NOMO-1 treated with DMSO at 0.1 percent for 48 hours (cell line): ENCODE measurements at regions not wholly inside any gene's neighbourhood (a gene's known extent, or its start where the extent isn't known, plus 50 kb on each side); places are given as distances from the start of the nearest gene placed in this dataset.
"Not testable (repeated sequence)": the region's sequence is repeated elsewhere in the genome, so short reads cannot be mapped to it uniquely, and the experiment has no call there.

Experiments used
- DNase-seq: peaks from one replicate; lab custom pipeline; 2025; ENCODE audit not compliant: unreplicated experiment; lab: John Stamatoyannopoulos, UW

DNA sequence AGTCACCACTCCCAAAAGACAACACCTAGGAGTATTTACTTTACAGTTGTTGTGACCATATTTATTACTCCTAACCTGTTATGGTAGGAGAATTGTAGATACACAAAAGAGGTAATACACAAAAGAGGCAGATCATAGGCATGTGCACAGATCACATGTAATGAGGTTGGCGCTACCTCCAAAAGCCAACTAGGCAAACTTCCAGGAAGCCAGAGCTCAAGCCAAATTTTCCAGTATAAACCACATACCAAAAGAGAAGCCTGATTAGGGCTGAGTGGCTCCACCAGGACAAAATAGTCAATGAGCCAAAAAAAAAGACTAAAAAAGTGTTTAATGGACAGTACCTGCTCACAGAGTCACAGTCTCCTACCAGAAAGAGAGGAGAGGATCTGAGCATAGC lies 195.0 kb upstream of the PBX1 start:
- no peak for DNase-seq

DNA sequence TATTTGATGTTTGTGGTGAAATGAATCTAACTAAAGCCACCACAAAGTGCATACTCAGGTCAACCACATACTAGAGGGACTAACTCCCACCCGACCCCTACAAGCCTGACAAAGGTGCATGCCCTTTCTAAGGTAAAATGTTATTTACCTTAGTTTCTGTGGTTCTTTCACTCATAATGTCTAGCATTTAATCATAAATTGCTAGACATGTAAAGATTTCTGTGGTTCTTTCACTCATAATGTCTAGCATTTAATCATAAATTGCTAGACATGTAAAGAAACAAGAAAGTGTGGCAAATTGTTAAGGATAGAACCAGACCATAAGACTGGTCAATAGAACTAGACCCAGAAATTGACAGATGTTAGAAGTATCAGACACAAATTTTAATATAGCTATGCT lies 193.0 kb upstream of the PBX1 start:
- no peak for DNase-seq

DNA sequence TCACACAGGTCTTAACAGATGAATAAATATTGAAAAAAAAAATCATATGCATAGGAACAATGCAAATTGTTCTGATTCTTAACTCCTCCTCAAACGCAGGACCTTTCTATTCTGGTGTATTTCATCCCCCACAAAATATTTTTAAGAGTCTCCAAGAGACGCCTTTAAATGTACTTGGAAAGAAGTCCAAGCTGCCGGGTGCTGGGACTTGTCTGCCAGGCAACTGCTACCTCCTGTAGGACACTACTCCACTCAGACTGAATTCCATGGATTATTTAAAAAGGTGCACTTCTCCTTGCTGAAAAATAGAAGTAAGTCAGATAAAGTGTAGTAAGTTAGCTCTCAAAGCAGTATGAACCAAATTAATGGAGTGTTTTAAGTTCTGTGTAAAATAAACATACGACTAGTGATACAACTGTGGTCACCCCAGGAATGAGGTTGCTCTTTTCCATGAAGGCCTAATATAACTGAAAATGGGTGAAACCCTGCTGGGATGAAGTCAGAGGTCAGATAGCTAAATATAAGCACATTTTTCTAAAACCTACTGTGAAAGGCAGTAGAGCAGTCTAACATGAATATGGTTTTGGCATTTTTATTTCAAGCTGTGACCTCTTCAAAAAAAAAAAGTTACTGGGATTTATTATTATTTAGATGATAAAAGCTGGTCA lies 189.2 kb upstream of the PBX1 start:
- no peak for DNase-seq

DNA sequence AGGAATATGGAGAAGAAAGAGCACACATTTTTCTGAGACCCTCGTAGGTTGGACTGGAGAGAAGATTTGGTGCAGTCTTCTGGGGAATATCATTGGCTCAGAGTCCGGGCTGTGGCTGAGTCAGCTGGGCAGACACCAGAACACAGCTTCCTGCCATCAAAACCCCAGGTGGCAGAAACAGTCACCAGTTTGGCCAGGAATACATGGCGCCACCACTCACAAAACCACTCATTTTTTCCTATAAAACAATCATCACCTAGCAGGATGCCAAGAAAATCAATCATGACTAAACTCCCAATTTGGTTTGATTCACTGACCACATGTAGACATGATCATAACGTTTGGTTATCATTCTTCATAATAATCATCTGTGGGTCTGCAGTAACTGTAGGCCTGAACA lies 178.1 kb upstream of the PBX1 start:
- DNase-seq, result no peak

DNA sequence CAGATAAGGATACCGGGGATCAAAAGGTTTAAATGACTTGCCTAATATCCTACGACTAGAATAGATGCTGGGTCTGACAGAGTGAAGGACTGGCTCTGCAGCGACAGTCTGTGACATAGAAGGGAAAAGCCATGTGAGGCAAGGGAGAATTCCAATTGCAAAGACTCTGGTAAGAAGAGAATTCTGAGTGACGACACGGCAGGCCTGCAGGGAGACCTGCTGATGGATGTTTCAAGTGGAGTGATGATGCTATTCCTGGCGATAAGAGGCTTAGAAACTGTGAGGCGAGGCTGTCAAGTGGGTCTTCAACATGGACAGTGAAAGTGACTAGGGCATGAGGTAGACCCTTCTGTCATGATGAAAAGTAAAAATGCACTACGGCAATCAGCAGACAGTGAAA lies 176.6 kb upstream of the PBX1 start:
- no peak for DNase-seq

DNA sequence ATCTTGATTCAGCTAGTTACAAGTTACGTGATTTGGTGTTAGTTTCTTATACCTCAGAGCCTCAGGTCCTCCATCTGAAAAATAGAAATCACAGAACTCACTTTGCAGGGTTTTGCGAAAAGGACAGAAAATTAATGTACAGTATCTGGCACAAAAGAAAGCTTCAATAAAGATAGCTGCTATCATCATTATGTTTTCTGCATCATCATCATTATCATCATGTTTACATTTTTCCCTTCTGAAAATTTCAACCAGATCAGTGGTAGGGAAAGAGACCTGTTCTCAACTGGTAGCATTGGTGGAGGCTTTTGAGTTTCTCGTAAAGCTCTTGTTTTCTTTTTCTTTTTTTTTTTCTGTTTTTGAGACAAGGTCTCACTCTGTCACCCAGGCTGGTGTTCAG lies 174.7 kb upstream of the PBX1 start:
- no peak for DNase-seq

DNA sequence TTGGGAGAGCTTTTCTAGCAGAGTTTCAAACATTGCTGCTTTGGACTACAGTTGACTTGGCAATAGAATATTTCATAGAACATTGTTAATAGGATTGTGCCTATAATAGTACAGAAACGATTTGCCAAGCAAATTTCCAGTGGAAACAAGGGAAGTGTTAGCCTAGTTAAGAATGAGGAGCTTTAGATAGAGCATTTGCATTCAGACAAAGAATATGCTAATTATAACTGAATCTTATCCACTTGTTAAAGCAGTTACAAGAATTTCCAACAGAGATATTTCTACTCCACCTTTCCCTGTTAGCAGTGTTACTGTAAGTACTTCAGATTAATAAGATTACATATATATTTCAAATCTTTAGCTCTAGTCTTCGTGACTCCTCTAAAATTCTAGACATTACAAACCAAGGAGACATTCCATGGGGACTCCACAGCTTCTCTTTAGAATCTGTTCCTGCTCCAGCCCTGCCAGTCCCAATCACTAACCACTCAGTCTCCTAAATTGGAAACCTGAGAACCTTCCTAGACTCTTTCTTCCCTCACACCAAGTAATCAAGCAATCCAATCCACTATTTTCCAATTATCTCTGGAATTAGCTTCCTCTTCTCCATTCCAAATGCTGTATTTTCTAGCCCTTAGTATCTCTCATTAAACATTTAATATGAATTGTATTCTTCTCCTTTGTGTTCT lies 141.8 kb upstream of the PBX1 start:
- DNase-seq, result no peak

DNA sequence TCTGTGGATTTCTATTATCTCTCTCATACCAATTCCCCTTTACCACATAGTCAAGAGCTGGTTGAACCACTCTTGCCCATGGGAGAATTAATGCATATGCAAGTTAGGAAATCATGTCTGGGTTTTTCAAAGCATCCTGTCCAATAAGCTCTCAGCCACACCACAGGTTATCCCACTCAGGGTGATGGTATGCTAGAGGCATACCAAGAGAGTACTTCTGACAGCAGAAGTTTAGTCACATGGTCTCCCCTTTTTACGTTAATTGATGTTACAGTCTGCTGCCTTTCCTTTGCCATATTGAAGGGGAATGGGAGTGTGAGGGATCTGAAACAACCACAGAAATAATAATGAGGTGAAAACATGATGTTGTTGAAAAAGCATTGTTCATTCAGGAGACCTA lies 135.8 kb upstream of the PBX1 start:
- DNase-seq, result no peak

DNA sequence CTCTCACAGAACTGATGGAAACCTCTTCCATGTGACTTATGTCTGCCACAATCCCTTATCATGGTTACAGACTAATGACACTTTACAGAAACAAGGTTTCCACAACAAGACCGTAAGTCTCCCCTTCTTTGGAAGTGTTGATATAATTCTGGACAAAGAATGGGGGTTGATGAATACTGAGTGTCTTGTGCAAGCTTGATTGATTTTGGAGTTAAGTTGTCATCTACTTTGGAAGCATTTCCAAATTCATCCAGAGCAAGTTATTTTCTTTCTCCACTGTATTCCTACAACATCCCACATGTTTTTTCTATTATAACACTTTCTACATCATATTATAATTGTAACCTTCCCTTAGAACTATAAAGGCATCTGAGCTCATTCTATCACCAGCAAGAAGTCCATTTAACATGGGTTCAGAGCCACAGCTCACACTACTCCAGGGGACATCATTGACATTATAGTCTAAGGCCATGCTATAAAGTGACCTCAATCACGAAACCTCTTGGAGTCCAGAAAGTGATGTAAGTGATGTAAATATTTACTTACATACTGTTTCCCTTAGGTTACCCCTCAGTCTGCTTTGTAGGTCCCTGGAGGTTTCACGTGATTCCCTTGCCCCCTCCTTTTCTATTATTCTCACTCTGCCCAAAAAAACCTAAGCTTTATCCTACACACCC lies 125.7 kb upstream of the PBX1 start:
- DNase-seq, result no peak

DNA sequence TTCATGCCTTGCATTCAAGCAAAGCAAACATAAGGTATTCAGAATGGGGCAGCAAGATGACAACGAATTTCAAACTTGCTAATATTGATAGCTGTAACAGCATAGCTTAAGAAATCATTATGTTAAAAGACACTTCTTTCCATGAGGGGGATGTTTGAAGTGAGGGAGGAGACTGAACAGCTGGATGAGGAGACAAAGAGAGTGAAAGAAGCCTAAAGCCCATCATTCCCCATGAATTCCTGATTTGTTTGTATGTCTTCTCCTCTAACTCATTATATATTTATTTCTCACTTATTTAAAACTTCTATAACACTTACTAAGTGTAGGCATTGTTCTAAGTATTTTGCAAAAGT lies 125.2 kb upstream of the PBX1 start:
- DNase-seq, result no peak

DNA sequence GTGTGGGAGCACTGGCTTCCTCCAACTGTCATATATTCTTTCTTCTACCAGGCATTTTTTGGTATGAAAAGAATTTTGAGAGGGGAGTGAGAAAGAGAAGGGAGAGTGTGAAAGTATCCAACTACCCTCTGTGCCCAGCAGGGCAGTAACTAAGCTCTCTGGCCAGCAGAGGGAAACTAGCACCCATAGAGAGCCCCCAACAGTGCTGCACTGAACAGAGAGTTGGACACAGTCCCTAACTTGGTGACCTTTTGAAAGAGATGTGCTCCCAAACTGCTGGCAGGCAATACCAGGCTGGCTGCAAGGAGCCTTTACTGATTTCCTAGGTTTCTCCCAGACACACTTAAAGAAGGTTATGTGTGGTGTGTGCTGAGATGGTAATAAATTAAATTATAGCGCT lies 118.8 kb upstream of the PBX1 start:
- DNase-seq, result no peak

DNA sequence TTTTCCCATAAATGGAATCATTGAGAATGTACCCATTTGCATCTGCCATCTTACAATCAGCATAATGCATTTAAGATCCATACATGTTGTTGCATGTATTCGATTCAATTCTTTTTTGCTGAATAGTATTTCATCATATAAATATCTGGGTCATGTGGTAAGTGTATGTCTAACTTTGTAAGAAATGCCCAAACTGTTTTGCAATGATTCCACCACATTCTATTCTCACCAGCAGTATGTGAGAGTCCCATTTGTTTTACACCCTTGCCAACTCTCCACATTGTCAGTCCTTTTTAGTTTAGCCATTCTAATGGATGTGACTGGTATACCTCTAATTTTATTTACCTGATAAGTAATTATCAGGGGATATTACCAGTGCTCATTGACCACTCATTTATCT lies 115.8 kb upstream of the PBX1 start:
- no peak for DNase-seq

DNA sequence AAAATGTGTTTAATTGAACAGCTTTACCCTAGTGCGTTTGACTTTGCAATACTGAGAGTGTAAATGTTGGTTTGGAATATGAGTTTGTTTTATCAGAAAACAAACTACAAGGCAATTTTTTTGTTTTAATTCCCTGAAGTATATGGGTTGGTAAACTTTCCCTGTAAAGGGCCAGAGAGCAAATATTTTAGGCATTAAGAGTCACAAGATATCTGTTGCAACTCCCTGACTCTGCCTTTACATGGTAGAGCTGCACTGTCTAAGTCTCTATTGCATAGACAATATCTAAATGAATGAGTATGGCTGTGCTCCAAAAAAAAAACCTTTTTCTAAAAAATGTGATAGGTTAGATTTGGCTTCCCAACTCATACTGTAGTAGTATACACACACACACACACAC lies 115.1 kb upstream of the PBX1 start:
- DNase-seq, result no peak

DNA sequence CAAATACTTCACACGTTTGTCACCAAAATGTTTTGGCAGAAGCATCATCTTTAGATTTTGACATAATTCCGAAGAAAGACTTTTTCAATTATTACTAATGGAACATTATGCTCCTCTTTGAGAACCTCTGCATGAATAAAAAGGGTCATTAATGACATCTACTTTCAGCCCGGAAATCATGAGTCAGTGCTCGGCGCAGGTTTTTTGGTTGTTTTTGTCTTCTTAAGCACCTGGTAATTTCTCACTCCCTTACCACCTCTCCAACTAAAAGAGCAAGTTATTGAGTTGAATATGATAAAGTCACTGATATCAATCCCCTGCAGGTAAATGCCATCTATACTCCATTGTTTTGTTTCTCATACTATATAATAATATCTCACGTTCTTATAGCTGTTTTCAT lies 113.0 kb upstream of the PBX1 start:
- no peak for DNase-seq

DNA sequence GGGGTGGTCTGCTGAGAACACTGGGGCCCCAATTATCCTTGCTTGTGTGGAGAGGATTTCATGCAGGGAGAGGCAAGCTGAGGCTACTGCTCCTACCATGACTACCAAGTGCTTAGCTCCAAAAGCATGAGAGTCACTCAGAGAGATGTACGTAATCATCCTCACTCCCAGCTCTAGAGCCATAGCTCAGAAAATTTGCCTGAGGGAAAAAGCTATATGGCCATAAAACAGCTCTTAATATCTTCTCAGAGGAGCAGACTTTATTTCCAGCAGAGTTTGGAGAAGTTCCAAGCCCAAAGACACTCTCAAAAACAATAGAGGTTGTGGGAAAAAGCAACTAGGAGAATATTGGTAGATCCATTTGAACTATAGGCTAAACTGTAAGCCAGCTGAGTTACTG lies 106.4 kb upstream of the PBX1 start:
- DNase-seq, result no peak

DNA sequence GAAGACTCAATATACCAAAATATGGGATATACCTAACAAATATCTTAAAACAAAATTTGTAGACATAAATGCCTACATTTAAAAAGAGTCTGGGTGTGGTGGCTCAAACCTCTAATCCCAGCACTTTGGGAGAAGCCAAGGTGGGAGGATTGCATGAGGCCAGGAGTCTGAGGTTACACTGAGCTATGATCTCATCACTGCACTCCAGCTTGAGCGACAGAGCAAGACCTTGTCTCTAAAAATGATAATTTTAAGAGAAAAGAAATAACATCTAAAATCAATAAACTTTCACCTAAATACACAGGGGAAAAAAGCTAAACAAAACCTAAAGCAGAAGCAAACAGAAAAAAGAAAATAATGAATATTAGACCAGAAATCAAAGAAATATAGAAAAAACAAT lies 102.7 kb upstream of the PBX1 start:
- no peak for DNase-seq

DNA sequence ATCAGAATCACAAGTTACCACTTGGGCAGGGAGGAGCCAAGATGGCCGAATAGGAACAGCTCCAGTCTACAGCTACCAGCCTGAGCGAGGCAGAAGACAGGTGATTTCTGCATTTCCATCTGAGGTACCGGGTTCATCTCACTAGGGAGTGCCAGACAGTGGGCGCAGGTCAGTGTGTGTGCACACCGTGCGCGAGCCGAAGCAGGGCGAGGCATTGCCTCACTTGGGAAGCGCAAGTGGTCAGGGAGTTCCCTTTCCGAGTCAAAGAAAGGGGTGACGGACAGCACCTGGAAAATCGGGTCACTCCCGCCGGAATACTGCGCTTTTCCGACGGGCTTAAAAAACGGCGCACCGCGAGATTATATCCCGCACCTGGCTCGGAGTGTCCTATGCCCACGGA lies 99.8 kb upstream of the PBX1 start:
- DNase-seq, result not testable (repeated sequence)

DNA sequence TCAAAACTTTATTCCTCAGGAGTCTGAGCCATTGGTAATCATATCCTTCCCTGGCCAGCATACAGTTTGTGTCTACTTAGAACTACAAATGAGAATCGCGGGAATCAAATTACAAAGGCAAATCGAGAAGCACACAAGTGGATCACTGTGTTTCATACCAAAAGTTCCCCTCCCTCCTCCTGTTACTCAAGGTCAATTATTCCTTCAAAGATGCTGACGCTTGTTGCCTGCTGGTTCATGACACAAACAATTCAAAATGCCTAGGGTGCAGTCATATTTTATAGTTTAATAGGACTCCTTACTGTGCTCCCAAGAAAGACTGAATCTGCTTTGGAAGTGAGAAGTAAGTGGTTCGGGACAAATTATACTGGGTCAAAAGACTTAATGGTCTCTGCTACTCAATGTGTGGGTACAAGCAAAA lies 93.0 kb upstream of the PBX1 start:
- DNase-seq, result no peak

DNA sequence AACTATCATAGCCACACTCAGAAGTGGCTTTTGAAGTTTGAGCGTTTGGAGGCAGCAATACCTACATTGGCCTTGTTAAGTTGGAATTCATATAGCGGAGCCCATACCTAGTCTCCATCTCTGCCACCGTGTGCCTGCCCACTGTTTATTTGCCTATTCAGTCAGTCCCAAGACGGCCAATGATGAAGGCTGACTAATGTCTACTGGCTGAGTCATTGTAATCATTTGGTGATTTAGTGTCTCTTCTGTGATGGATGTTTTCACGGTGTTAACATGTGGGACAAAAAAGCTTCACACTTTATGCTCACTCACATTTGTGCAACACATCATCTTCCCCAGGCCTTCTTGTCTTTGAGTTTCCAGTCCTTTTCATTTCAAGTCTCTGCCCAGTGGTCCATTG lies 92.6 kb upstream of the PBX1 start:
- no peak for DNase-seq

DNA sequence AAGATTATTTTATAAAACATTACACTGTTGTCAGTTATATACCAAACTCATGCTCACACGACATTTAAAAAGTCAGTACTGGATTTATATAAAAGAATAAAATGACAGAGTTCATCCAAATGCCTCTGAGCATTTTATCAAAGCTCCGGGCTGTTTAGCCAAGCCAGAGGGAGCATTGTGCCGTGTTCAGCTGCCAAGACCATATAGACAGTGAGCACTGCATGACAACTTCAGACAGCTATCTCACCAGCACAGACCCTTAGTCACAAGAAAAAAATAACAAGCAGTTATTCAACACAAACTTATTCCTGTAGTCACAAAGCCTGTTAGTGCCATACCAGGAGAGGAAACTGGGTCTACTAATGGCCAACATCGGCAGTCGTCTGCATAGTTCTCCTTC lies 88.0 kb upstream of the PBX1 start:
- DNase-seq, result no peak

DNA sequence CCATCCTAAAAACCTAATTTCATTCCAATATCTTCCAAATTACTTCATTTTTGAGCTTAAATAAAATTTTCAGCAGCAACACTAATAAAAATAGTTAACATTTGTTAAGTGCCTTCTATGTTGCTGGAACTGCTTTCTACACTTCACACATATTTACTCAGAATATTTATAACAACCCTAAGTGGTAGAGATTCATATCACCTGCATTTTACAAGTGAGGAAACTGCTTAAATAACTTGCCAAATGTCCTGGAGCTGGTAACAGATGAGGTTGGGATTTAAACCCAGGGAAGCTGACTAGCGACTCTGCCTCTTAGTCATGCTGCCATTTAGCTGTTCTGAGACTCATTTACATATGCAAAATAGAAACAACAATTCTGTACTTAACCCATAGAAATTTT lies 86.1 kb upstream of the PBX1 start:
- DNase-seq, result no peak

DNA sequence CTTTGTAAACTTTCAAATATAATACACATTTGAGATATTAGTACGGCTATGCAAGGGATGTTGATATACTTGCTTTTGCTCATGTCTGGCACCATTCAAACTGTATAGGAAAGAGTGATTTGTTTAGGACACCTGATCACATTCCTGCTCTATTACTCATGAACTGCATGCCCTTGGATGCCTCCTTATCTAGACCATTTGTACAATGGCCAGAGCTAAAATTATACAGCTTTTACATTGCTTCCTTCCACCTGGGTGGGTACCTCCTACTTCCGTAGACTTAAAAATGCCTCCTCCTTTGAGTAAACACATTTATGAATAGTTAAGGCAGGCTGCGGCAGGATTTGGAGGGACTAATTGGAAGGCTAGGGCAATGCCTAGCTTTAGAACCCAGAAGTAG lies 85.4 kb upstream of the PBX1 start:
- DNase-seq, result no peak

DNA sequence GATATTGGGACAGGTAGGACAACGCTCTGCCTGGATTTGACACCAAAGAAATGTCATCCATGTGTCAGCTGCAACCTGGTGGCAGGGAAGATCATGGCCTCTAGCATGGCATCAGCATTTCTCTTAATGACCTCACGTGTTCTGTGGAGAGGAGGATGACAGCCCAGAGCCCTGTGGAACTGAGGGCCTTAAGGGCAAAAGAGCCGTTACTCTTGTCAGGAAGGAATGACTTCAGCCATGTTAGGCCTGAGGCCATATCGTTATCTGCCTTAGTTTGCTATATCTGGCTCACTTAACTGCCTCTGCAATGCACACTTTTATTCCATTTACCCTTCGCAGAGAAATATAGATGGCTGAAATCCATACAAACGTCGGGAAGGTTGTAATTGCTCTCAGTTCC lies 83.2 kb upstream of the PBX1 start:
- no peak for DNase-seq
